K562 (cell line): ENCODE measurements at regions not wholly inside any gene's neighbourhood (a gene's known extent, or its start where the extent isn't known, plus 50 kb on each side); places are given as distances from the start of the nearest gene placed in this dataset.

Experiments used
- ATAC-seq: fragments of 200-7000 bp; cut with Tn5 transposase; 3 replicates; pipeline ENCODE4 v1.9.1; 2020; ENCODE audit warnings: moderate library complexity
- BruUV-seq: library from RNA; stranded (reverse); fragments of 400-500 nt; replicated peaks from 2 replicates; lab custom pipeline; 2021; lab: Mats Ljungman, UMichigan
- CTCF ChIA-PET: fragments of 300-600 bp; formaldehyde crosslinking; extraction: SDS; loops from one replicate; lab custom pipeline; 2021; ENCODE audit warnings: low intra/inter-chr PET ratio; lab: Yijun Ruan, JAX
- POLR2A ChIA-PET: fragments of 300-600, 350-650 bp; sonication (Branson Sonifier 250); formaldehyde crosslinking; extraction: SDS; loops from one replicate; lab custom pipeline; 2021; ENCODE audit warnings: antibody characterized with exemption, inconsistent platforms; lab: Yijun Ruan, JAX
- DNase-seq, 4 experiments: peaks; one replicate each; pipeline versions ENCODE4 v3.0.0 to v3.0.0-alpha.2; 2011 to 2018; ENCODE audit warnings: low spot score in 3 of 4, mixed read lengths in 3 of 4; ENCODE audit errors: extremely low read depth in 1 of 4
- FAIRE-seq: peaks from 2 replicates; lab custom pipeline; 2011; peaks lifted over from hg19 to GRCh38; lab: Jason Lieb, UNC
- H2AFZ ChIP-seq: 2 replicates; pipeline ENCODE4 v1.6.0; 2011; ENCODE audit warnings: low read depth, low read length, control low read depth, inconsistent platforms
- H3K27ac ChIP-seq: fragments of 200-600 bp; 3 replicates; pipeline ENCODE4 v1.8.0; 2011; ENCODE audit warnings: low read depth, mild to moderate bottlenecking, control low read depth, inconsistent platforms, low read length, moderate library complexity, mixed read lengths; ENCODE audit errors: extremely low read depth
- H3K27me3 ChIP-seq, 2 experiments: fragments of 300-600 bp in 1 of 2; 2 replicates in 1 of 2; 3 replicates in 1 of 2; pipeline versions ENCODE4 v1.6.0 to v1.8.0; 2011; ENCODE audit warnings: inconsistent platforms in 2 of 2, low read length in 2 of 2, mild to moderate bottlenecking in 1 of 2, mixed read lengths in 1 of 2, moderate library complexity in 1 of 2; ENCODE audit not compliant: control insufficient read depth in 2 of 2, insufficient read depth in 2 of 2
- H3K36me3 ChIP-seq: fragments of 300-600 bp; 3 replicates; pipeline ENCODE4 v1.8.0; 2011; ENCODE audit warnings: mild to moderate bottlenecking, low read length, inconsistent platforms; ENCODE audit not compliant: control insufficient read depth, insufficient read depth
- H3K4me1 ChIP-seq, 2 experiments: fragments of 200-600 bp in 1 of 2; replicated peaks in 1 of 2; 2 replicates in 1 of 2; 3 replicates in 1 of 2; pipeline versions ENCODE4 v1.5.1 to v1.8.0; 2011; ENCODE audit warnings: inconsistent platforms in 2 of 2, low read length in 2 of 2, mild to moderate bottlenecking in 1 of 2, mixed read lengths in 1 of 2, moderate library complexity in 1 of 2; ENCODE audit not compliant: control insufficient read depth in 2 of 2, insufficient read depth in 2 of 2
- H3K4me2 ChIP-seq: 2 replicates; pipeline ENCODE4 v1.6.1; 2011; ENCODE audit warnings: low read length, control low read depth, inconsistent platforms, mixed read lengths; ENCODE audit not compliant: insufficient read depth
- H3K4me3 ChIP-seq: fragments of 200-600 bp; sonication (generic), shearing (Covaris generic); 2 replicates; pipeline ENCODE4 v1.5.1; 2016; ENCODE audit warnings: control low read depth, inconsistent platforms
- H3K79me2 ChIP-seq: fragments of 200-600 bp; 3 replicates; pipeline ENCODE4 v1.8.0; 2011; ENCODE audit warnings: low read length, inconsistent platforms; ENCODE audit not compliant: control insufficient read depth, insufficient read depth
- H3K9ac ChIP-seq, 2 experiments: 2 replicates each; pipeline versions ENCODE4 v1.6.0 to v1.6.1; 2011; ENCODE audit warnings: low read depth in 2 of 2, low read length in 2 of 2, control low read depth in 1 of 2, inconsistent platforms in 1 of 2, mild to moderate bottlenecking in 1 of 2, mixed read lengths in 1 of 2; ENCODE audit not compliant: insufficient read depth in 1 of 2
- H3K9me1 ChIP-seq: one replicate; pipeline ENCODE4 v1.6.0; 2011; ENCODE audit warnings: inconsistent platforms, mild to moderate bottlenecking, low read length, moderate library complexity; ENCODE audit not compliant: control insufficient read depth, insufficient read depth
- H3K9me3 ChIP-seq: replicated peaks from 2 replicates; pipeline ENCODE4 v1.5.1; 2011; ENCODE audit warnings: low read depth, low read length, inconsistent platforms; ENCODE audit not compliant: control insufficient read depth, insufficient read depth
- H4K20me1 ChIP-seq: replicated peaks from 2 replicates; pipeline ENCODE4 v1.6.1; 2011; ENCODE audit warnings: low read length, inconsistent platforms, mixed read lengths; ENCODE audit not compliant: control insufficient read depth, insufficient read depth
- BCLAF1 ChIP-seq, 2 experiments: fragments of 450-650 bp in 1 of 2; IDR thresholded peaks; 2 replicates each; pipeline ENCODE4 v1.6.1; 2011 to 2017; ENCODE audit warnings: low read depth in 2 of 2, antibody characterized with exemption in 1 of 2, borderline replicate concordance in 1 of 2, low read length in 1 of 2, mild to moderate bottlenecking in 1 of 2, mixed read lengths in 1 of 2; ENCODE audit not compliant: control insufficient read depth in 1 of 2
- CEBPB ChIP-seq: fragments of 450-650 bp; IDR thresholded peaks from 2 replicates; pipeline ENCODE4 v1.6.1; 2016; ENCODE audit warnings: missing genetic modification characterization, missing compliant biosample characterization
- DPF2 ChIP-seq: fragments of 450-650 bp; IDR thresholded peaks from 2 replicates; pipeline ENCODE4 v1.6.1; 2016
- ELF2 ChIP-seq: fragments of 250-450 bp; sonication (Bioruptor Pico); IDR thresholded peaks from 2 replicates; pipeline ENCODE4 v1.5.0; 2021; ENCODE audit warnings: mild to moderate bottlenecking
- FOXJ3 ChIP-seq: sonication (generic); formaldehyde crosslinking; IDR thresholded peaks from 2 replicates; pipeline ENCODE4 v1.4.0; 2020; ENCODE audit warnings: mild to moderate bottlenecking, missing genetic modification reagents
- GTF2F1 ChIP-seq: IDR thresholded peaks from 2 replicates; pipeline ENCODE4 v1.6.1; 2011; ENCODE audit warnings: low read depth, low read length, improper control_type of control experiment
- MED1 ChIP-seq: sonication (generic); formaldehyde crosslinking; IDR thresholded peaks from 2 replicates; pipeline ENCODE4 v1.8.1; 2023; ENCODE audit warnings: missing genetic modification reagents, borderline replicate concordance
- NR4A1 ChIP-seq, 2 experiments: fragments of 250-450 bp in 1 of 2; fragments of 450-650 bp in 1 of 2; sonication (Bioruptor Pico) in 1 of 2; IDR thresholded peaks; 2 replicates each; pipeline versions ENCODE4 v1.4.0 to v1.6.1; 2016 to 2020; ENCODE audit warnings: mild to moderate bottlenecking in 2 of 2, missing compliant biosample characterization in 1 of 2, missing genetic modification characterization in 1 of 2, moderate library complexity in 1 of 2
- POLR2H ChIP-seq: IDR thresholded peaks from 2 replicates; pipeline ENCODE4 v1.6.1; 2016; ENCODE audit warnings: missing genetic modification characterization, low read depth, mild to moderate bottlenecking, control low read depth, missing compliant biosample characterization, moderate library complexity
- RFX1 ChIP-seq: fragments of 450-650 bp; IDR thresholded peaks from 2 replicates; pipeline ENCODE4 v1.6.1; 2016; ENCODE audit warnings: mild to moderate bottlenecking, moderate library complexity
- SFPQ ChIP-seq: fragments of 200-400 bp; formaldehyde crosslinking; IDR thresholded peaks from 2 replicates; pipeline ENCODE4 v1.6.1; 2017; ENCODE audit warnings: mild to moderate bottlenecking, low read depth, low read length, moderate library complexity
- SLC30A9 ChIP-seq: fragments of 250-450 bp; sonication (Bioruptor Pico); IDR thresholded peaks from 2 replicates; pipeline ENCODE4 v1.8.0; 2022; ENCODE audit warnings: mild to moderate bottlenecking, moderate library complexity
- SREBF1 ChIP-seq: fragments of 150-350 bp; IDR thresholded peaks from 2 replicates; pipeline ENCODE4 v1.6.1; 2014; ENCODE audit warnings: antibody characterized with exemption, low read depth, low read length, borderline replicate concordance
- THAP12 ChIP-seq: fragments of 250-450 bp; sonication (Bioruptor Pico); IDR thresholded peaks from 2 replicates; pipeline ENCODE4 v1.9.0; 2021; ENCODE audit warnings: mild to moderate bottlenecking, inconsistent platforms
- U2AF1 ChIP-seq: fragments of 200-400 bp; formaldehyde crosslinking; optimal IDR thresholded peaks from 2 replicates; pipeline ENCODE3; 2017; ENCODE audit warnings: mild to moderate bottlenecking, low read depth, low read length, moderate library complexity
- ZNF507 ChIP-seq: conservative IDR thresholded peaks from 2 replicates; pipeline ENCODE4 v1.6.1; 2017; ENCODE audit warnings: missing genetic modification characterization, missing compliant biosample characterization
- WGBS: fragments of 100-300 bp; shearing (Covaris generic); methylation state at CpG from one replicate; pipeline ENCODE4 v1.1.6; 2016; ENCODE audit warnings: low coverage, mixed read lengths; ENCODE audit not compliant: insufficient coverage; ENCODE audit errors: missing lambda C conversion rate; 5-methylcytosine and 5-hydroxymethylcytosine counted together
- in situ Hi-C: fragments of 300-500 bp; cut with MboI; formaldehyde crosslinking; loops from 4 replicates; pipeline ENCODE4 v1.15.0; 2018; ENCODE audit warnings: inconsistent platforms, mixed read lengths
- intact Hi-C: fragments of 100-400 bp; cut with micrococcal nuclease; formaldehyde crosslinking; loops from 2 replicates; pipeline ENCODE4 v1.14.2; 2022

GRCh38 chr2:238663586-238663985 lies 184.3 kb upstream of the TWIST2 start:
- H3K27ac ChIP-seq: no peak overlapping the region
- 3% methylated on average over 9 of the region's 9 CpGs for WGBS
- FAIRE-seq: no peak
- H3K36me3 ChIP-seq: no peaks in the 10 kb centered on the region
- in situ Hi-C loops (no loop called here), intact Hi-C loops (no loop called here)
- H4K20me1 ChIP-seq: no peaks in the 10 kb centered on the region
- H3K4me3 ChIP-seq: no peak overlapping the region
- H3K9me1 ChIP-seq: no peaks in the 10 kb centered on the region
- H3K27me3 ChIP-seq: no peaks in the 10 kb centered on the region
- H3K4me2 ChIP-seq: no peak overlapping the region
- H3K9me3 ChIP-seq: no peaks in the 10 kb centered on the region
- H3K79me2 ChIP-seq: no peaks in the 10 kb centered on the region
- POLR2A ChIA-PET: no interaction called here
- H3K4me1 ChIP-seq: no peaks in the 10 kb centered on the region
- BruUV-seq: no TSS peak
- H3K9ac ChIP-seq: no peak overlapping the region
- ATAC-seq: no peak
- no peak for DNase-seq
- no peak overlapping the region for H2AFZ ChIP-seq
- CTCF ChIA-PET: no interaction called here
- TF ChIP-seq SFPQ (no peak), SLC30A9 (CRISPR knock-in tag) (no peak), FOXJ3 (CRISPR knock-in tag) (no peak), THAP12 (CRISPR knock-in tag) (no peak), GTF2F1 (no peak), POLR2H (tag) (no peak), U2AF1 (no peak), ZNF507 (tag) (no peak), RFX1 (no peak), SREBF1 (no peak), DPF2 (no peak), NR4A1 (CRISPR knock-in tag; IDR thresholded peaks at IDR 0.05) (no peak), NR4A1 (tag; IDR thresholded peaks at IDR 0.05) (no peak), ELF2 (CRISPR knock-in tag) (no peak), CEBPB (tag) (no peak), BCLAF1 (IDR thresholded peaks at IDR 0.05; ENCODE audit: borderline replicate concordance in 1 of 2, control insufficient read depth in 1 of 2, low read depth in 2 of 2, low read length in 1 of 2) (no peak), MED1 (no peak)
